ENCODE measurements at regions not wholly inside any gene's neighbourhood (a gene's known extent, or its start where the extent isn't known, plus 50 kb on each side); places are given as distances from the start of the nearest gene placed in this dataset.

GRCh38 chr6:81909981-81910900 lies 157.8 kb upstream of the TENT5A start:
- Histone ChIP-seq H3K36me3 (ENCODE audit: control insufficient read depth in 2 of 2, insufficient read depth in 1 of 2, low read length in 2 of 2) (no peaks in the 10 kb centered on the region), H3K4me3 (ENCODE audit: low read depth, low read length) (no peak overlapping the region), H3K27ac (ENCODE audit: extremely low read depth, low read depth, low read length) (no peak overlapping the region), H3K4me1 (ENCODE audit: control insufficient read depth, insufficient read depth, low read length) (no peaks in the 10 kb centered on the region), H3K9me3 (ENCODE audit: control insufficient read depth, insufficient read depth, low read depth, low read length) (no peaks in the 10 kb centered on the region)
- POLR2A ChIA-PET, result interaction anchor here (0.6 kb wide), 1 partner anchor 159 kb away, joined by 3 read pairs; no protein-coding TSS in a partner anchor
- TF ChIP-seq SP7 (tag by site-specific recombination; IDR thresholded peaks at IDR 0.05) (no peak), KLF8 (tag by site-specific recombination; IDR thresholded peaks at IDR 0.05) (no peak), ZBTB21 (tag by site-specific recombination; IDR thresholded peaks at IDR 0.05) (no peak), MZF1 (tag by site-specific recombination; IDR thresholded peaks at IDR 0.05; ENCODE audit: borderline replicate concordance) (no peak), ZNF133 (tag by site-specific recombination; IDR thresholded peaks at IDR 0.05) (no peak), ZNF670 (tag by site-specific recombination; IDR thresholded peaks at IDR 0.05; ENCODE audit: low read depth) (no peak), FEZF1 (tag by site-specific recombination; IDR thresholded peaks at IDR 0.05) (no peak), ZNF580 (tag by site-specific recombination; IDR thresholded peaks at IDR 0.05) (no peak), WT1 (tag by site-specific recombination; IDR thresholded peaks at IDR 0.05) (no peak), ZNF521 (tag by site-specific recombination; IDR thresholded peaks at IDR 0.05) (no peak), ATF2 (tag by site-specific recombination; IDR thresholded peaks at IDR 0.05; ENCODE audit: low read depth) (no peak), ZSCAN16 (tag by site-specific recombination; IDR thresholded peaks at IDR 0.05) (no peak), PATZ1 (tag by site-specific recombination; IDR thresholded peaks at IDR 0.05) (no peak), ZNF266 (tag by site-specific recombination; IDR thresholded peaks at IDR 0.05; ENCODE audit: low read depth) (no peak), ZBTB44 (tag by site-specific recombination; IDR thresholded peaks at IDR 0.05) (no peak), SCRT2 (tag by site-specific recombination; IDR thresholded peaks at IDR 0.05) (no peak)
- CTCF ChIA-PET, result interaction anchor here (0.6 to 1.1 kb wide), 5 partner anchors 11 to 1455 kb away, joined by 3 to 6 read pairs (median 4); no protein-coding TSS in a partner anchor

- H3K36me3 ChIP-seq (ENCODE audit: control insufficient read depth in 2 of 2, insufficient read depth in 1 of 2, low read length in 2 of 2), result no peaks in the 10 kb centered on the region
- H3K9me3 ChIP-seq (ENCODE audit: control insufficient read depth, insufficient read depth, low read depth, low read length), result no peaks in the 10 kb centered on the region
- ChIA-PET CTCF (interaction anchor here (0.7 kb wide), 1 partner anchor 1454 kb away, joined by 4 read pairs; no protein-coding TSS in a partner anchor), POLR2A (no interaction called here)
- no peak overlapping the region for H3K27ac ChIP-seq (ENCODE audit: extremely low read depth, low read depth, low read length)
- TF ChIP-seq ZFHX2 (tag by site-specific recombination; conservative IDR thresholded peaks at IDR 0.05) (no peak), ATF2 (tag by site-specific recombination; IDR thresholded peaks at IDR 0.05; ENCODE audit: low read depth) (peak; percentile 89)
- H3K4me3 ChIP-seq (ENCODE audit: low read depth, low read length), result no peak overlapping the region
- no peaks in the 10 kb centered on the region for H3K4me1 ChIP-seq (ENCODE audit: control insufficient read depth, insufficient read depth, low read length)
Observed at GRCh38 chr6:81909162-81909561, 156.7 kb upstream of the TENT5A start.

Measured in HEK293 (cell line).